ENCODE measurements at regions not wholly inside any gene's neighbourhood (a gene's known extent, or its start where the extent isn't known, plus 50 kb on each side); places are given as distances from the start of the nearest gene placed in this dataset.
"Not testable (repeated sequence)": the region's sequence is repeated elsewhere in the genome, so short reads cannot be mapped to it uniquely, and the experiment has no call there.

- TF ChIP-seq, protein P1, sequence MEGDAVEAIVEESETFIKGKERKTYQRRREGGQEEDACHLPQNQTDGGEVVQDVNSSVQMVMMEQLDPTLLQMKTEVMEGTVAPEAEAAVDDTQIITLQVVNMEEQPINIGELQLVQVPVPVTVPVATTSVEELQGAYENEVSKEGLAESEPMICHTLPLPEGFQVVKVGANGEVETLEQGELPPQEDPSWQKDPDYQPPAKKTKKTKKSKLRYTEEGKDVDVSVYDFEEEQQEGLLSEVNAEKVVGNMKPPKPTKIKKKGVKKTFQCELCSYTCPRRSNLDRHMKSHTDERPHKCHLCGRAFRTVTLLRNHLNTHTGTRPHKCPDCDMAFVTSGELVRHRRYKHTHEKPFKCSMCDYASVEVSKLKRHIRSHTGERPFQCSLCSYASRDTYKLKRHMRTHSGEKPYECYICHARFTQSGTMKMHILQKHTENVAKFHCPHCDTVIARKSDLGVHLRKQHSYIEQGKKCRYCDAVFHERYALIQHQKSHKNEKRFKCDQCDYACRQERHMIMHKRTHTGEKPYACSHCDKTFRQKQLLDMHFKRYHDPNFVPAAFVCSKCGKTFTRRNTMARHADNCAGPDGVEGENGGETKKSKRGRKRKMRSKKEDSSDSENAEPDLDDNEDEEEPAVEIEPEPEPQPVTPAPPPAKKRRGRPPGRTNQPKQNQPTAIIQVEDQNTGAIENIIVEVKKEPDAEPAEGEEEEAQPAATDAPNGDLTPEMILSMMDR (IDR thresholded peaks at IDR 0.05; ENCODE audit: borderline replicate concordance, control extremely low read depth, extremely low read depth, insufficient read depth, missing control alignments) = no peak
- in situ Hi-C loops (cut with MboI; ENCODE audit: low sequenced_read_pairs, unreplicated experiment) = no loop called here
- no peak for DNase-seq (ENCODE audit: low spot score)
Observed at GRCh38 chr2:109669731-109670130, 55.6 kb downstream of the SOWAHC start.

GRCh38 chr2:109670556-109671411 lies 56.6 kb downstream of the SOWAHC start:
- in situ Hi-C loops (cut with MboI; ENCODE audit: low sequenced_read_pairs, unreplicated experiment) = no loop called here
- TF ChIP-seq, protein P1 (IDR thresholded peaks at IDR 0.05; ENCODE audit: borderline replicate concordance, control extremely low read depth, extremely low read depth, insufficient read depth, missing control alignments) = no peak
- no peak for DNase-seq (ENCODE audit: low spot score)

DNA sequence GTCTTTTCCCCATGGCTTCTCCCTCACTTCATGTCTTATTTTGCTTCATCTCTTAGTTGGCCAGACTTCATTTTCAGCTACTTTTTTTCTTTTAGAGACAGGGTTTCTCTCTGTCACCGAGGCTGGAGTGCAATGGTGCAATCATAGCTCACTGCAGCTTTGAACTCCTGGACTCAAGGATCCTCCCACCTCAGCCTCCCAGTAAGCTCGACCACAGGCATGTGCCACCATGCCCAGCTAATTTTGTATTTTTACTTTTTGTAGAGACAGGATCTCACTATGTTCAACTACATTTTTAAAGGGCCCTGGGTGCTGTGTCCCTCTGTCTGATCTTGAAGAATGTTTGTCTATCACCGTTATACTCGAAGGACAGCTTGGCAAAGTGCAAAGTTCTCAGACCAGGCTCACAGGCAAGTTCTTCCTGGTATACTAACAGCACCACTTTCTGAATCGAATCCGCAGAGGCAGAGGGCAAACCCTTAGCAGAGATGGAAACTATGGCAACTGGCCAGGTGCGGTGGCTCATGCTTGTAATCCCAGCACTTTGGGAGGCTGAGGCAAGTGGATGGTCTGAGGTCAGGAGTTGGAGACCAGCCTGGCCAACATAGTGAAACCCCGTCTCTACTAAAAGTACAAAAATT lies 60.9 kb downstream of the SOWAHC start:
- TF ChIP-seq, protein P1 (IDR thresholded peaks at IDR 0.05; ENCODE audit: borderline replicate concordance, control extremely low read depth, extremely low read depth, insufficient read depth, missing control alignments) = no peak
- in situ Hi-C loops (cut with MboI; ENCODE audit: low sequenced_read_pairs, unreplicated experiment) = no loop called here
- no peak for DNase-seq (ENCODE audit: low spot score)

DNA sequence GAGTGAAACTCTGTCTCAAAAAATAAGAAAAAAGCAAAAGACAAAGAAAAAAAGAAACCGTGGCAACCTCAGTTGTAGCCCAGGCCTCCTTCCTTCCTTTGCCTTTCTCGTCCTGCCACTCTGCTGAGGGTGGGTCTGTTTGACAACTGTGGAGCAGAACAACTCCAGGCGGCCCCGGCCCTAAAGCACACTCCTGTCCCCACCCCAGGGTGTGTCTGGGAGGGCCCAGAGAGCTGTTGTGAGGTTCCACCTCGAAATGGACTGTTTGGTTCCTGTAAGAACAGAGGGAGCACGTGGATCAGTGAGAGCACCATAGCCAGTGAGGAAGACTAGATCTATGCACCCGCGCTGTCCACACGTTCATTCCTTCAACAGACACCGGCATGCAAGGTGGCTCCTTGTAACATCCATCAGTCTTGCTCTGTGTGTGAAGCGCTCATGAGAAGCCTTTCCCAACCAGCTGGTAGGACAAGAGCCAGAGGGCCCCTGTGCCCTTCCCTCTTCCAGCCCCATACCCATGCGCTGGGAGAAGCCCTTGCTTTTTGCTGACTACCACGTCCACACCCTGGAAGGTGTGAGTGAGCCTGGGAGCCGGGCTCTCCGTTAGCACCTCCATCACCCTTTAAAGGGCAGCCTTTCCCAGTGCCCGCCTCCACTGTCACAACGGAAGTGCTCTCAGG lies 61.6 kb downstream of the SOWAHC start:
- in situ Hi-C loops (cut with MboI; ENCODE audit: low sequenced_read_pairs, unreplicated experiment) = no loop called here
- TF ChIP-seq, protein P1 (IDR thresholded peaks at IDR 0.05; ENCODE audit: borderline replicate concordance, control extremely low read depth, extremely low read depth, insufficient read depth, missing control alignments) = no peak
- no peak for DNase-seq (ENCODE audit: low spot score)

- TF ChIP-seq, protein P1 (IDR thresholded peaks at IDR 0.05; ENCODE audit: borderline replicate concordance, control extremely low read depth, extremely low read depth, insufficient read depth, missing control alignments) = no peak
- in situ Hi-C loops (cut with MboI; ENCODE audit: low sequenced_read_pairs, unreplicated experiment) = no loop called here
Observed at GRCh38 chr2:109676346-109676902, 62.3 kb downstream of the SOWAHC start.

DNA sequence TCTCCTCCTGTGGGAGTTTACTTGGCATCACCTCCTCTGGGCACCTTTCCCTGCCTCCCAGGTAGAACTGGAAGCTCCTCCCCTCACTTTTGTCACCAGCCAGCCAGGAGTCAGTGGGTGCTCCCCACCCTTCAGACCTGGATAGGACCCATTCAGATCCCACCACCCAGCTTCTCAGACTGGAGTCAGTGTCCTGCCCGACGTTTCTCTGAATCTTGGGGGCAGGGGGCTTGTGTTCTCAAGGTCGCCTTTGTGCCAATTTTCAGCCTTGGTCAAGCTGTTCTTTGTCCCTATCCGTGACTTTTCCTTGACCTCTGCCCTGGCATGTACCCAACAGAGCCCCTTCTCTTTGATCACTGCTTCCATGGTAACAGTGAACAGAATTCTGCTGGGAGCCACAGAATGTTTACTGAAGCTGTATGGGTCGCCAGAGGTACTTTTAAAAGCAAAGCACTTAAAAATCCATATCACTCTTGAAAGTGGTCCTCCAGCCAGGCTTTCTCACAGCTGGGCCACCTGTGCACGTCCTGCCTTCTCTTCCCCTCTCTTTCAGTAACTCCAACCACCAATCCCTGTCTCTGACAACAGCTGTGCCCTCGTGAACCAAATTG lies 63.1 kb downstream of the SOWAHC start:
- DNase-seq (ENCODE audit: low spot score); in situ Hi-C loops (cut with MboI; ENCODE audit: low sequenced_read_pairs, unreplicated experiment): not testable (repeated sequence)

More at GRCh38 chr2:109676346-109676902, 62.3 kb downstream of the SOWAHC start:
- no peak for DNase-seq (ENCODE audit: low spot score)
